ENCODE measurements at regions not wholly inside any gene's neighbourhood (a gene's known extent, or its start where the extent isn't known, plus 50 kb on each side); places are given as distances from the start of the nearest gene placed in this dataset.

DNA sequence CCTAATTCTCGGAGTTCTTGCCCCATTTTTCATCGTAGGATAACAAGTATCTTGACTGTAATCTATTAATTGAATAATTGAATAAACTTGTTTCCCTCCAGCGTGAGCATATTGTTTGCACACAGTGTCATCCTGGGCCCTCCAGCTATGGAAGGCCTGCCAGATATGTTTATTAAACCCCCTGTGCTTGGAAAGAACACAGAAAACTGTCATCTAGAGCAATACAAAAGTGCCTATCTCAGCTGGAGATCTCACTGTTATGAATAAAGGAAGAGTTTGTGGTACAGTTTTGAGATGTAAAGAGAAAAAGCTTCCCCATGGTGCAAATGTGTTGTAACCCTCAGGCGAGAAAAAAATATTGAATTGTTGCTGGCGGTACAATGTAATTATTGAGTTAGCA lies 405.9 kb downstream of the SOX2 start:
- H3K56ac ChIP-seq (ENCODE audit: extremely low read depth, insufficient read depth, low read length) = no peak overlapping the region
- no peak overlapping the region for H2BK20ac ChIP-seq (ENCODE audit: low read depth, low read length)
- H2BK120ac ChIP-seq (ENCODE audit: low read depth, low read length) = no peak overlapping the region
- no peak overlapping the region for H2BK5ac ChIP-seq (ENCODE audit: low read depth, low read length, poor library complexity, severe bottlenecking)
- no peak overlapping the region for H4K8ac ChIP-seq (ENCODE audit: low read depth in 2 of 2, low read length in 2 of 2)
- H3K27me3 ChIP-seq (ENCODE audit: control insufficient read depth, insufficient read depth, low read length) = no peaks in the 10 kb centered on the region
- no peak overlapping the region for H3K4me2 ChIP-seq (ENCODE audit: low read depth, low read length)
- intact Hi-C loops (cut with micrococcal nuclease) = no loop called here
- H2AK9ac ChIP-seq (replicated peaks; ENCODE audit: low read depth, low read length, poor library complexity) = no peak overlapping the region
- H3K4me3 ChIP-seq (ENCODE audit: insufficient read depth, low read depth, low read length) = no peak overlapping the region
- H3K9ac ChIP-seq (ENCODE audit: low read depth, low read length) = no peak overlapping the region
- H4K20me1 ChIP-seq (ENCODE audit: insufficient read depth, low read length) = no peaks in the 10 kb centered on the region
- no peak overlapping the region for H3K14ac ChIP-seq (replicated peaks; ENCODE audit: low read depth, low read length)
- H4K5ac ChIP-seq (ENCODE audit: low read depth, low read length) = no peak overlapping the region
- no peak overlapping the region for H2BK15ac ChIP-seq (ENCODE audit: low read depth, low read length)
- no peak overlapping the region for H3K18ac ChIP-seq (ENCODE audit: low read depth, low read length)
- no peak overlapping the region for H2AFZ ChIP-seq (replicated peaks; ENCODE audit: low read length, poor library complexity)
- no TSS peak for BruUV-seq (replicated peaks)
- no peak overlapping the region for H4K91ac ChIP-seq (ENCODE audit: insufficient read depth, low read depth, low read length)
- ChIA-PET POLR2A (ENCODE audit: unreplicated experiment) (no interaction called here), CTCF (no interaction called here)
- H3K4ac ChIP-seq (ENCODE audit: low read depth, low read length) = no peak overlapping the region
- in situ Hi-C loops (cut with MboI; ENCODE audit: low sequenced_read_pairs) = no loop called here
- H3K27ac ChIP-seq (ENCODE audit: insufficient read depth, low read length) = no peak overlapping the region
- no peak overlapping the region for H2AK5ac ChIP-seq (ENCODE audit: low read depth, low read length)
- no peak for ATAC-seq (ENCODE audit: low read depth)
- no peaks in the 10 kb centered on the region for H3K79me1 ChIP-seq (ENCODE audit: low read depth in 1 of 2, low read length in 2 of 2)
- H3K23ac ChIP-seq (ENCODE audit: low read depth, low read length) = no peak overlapping the region
- TF ChIP-seq, protein P1, sequence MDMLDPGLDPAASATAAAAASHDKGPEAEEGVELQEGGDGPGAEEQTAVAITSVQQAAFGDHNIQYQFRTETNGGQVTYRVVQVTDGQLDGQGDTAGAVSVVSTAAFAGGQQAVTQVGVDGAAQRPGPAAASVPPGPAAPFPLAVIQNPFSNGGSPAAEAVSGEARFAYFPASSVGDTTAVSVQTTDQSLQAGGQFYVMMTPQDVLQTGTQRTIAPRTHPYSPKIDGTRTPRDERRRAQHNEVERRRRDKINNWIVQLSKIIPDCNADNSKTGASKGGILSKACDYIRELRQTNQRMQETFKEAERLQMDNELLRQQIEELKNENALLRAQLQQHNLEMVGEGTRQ (IDR thresholded peaks at IDR 0.05; ENCODE audit: low read depth, low read length) = no peak
- TF ChIP-seq, protein P2, sequence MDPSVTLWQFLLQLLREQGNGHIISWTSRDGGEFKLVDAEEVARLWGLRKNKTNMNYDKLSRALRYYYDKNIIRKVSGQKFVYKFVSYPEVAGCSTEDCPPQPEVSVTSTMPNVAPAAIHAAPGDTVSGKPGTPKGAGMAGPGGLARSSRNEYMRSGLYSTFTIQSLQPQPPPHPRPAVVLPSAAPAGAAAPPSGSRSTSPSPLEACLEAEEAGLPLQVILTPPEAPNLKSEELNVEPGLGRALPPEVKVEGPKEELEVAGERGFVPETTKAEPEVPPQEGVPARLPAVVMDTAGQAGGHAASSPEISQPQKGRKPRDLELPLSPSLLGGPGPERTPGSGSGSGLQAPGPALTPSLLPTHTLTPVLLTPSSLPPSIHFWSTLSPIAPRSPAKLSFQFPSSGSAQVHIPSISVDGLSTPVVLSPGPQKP (IDR thresholded peaks at IDR 0.05; ENCODE audit: borderline replicate concordance, low read depth, low read length) = no peak
- TF ChIP-seq NFE2L2 (IDR thresholded peaks at IDR 0.05; ENCODE audit: low read depth, low read length) (no peak), SMC3 (IDR thresholded peaks at IDR 0.05; ENCODE audit: low read depth, low read length) (no peak), MAFK (IDR thresholded peaks at IDR 0.05; ENCODE audit: low read depth, low read length) (no peak), POLR2A (IDR thresholded peaks at IDR 0.05; ENCODE audit: low read depth, low read length) (no peak), MXI1 (IDR thresholded peaks at IDR 0.05; ENCODE audit: borderline replicate concordance, low read depth, low read length) (no peak), RAD21 (IDR thresholded peaks at IDR 0.05; ENCODE audit: low read length) (no peak), RFX5 (IDR thresholded peaks at IDR 0.05; ENCODE audit: low read depth, low read length) (no peak), MAZ (IDR thresholded peaks at IDR 0.05; ENCODE audit: borderline replicate concordance, low read depth, low read length) (no peak), RCOR1 (IDR thresholded peaks at IDR 0.05; ENCODE audit: insufficient replicate concordance, low read length) (no peak), FOS (IDR thresholded peaks at IDR 0.05; ENCODE audit: low read depth, low read length) (no peak), CEBPB (IDR thresholded peaks at IDR 0.05; ENCODE audit: low read depth, low read length) (no peak), CHD1 (IDR thresholded peaks at IDR 0.05; ENCODE audit: low read depth, low read length) (no peak)
- TF ChIP-seq, protein P3, sequence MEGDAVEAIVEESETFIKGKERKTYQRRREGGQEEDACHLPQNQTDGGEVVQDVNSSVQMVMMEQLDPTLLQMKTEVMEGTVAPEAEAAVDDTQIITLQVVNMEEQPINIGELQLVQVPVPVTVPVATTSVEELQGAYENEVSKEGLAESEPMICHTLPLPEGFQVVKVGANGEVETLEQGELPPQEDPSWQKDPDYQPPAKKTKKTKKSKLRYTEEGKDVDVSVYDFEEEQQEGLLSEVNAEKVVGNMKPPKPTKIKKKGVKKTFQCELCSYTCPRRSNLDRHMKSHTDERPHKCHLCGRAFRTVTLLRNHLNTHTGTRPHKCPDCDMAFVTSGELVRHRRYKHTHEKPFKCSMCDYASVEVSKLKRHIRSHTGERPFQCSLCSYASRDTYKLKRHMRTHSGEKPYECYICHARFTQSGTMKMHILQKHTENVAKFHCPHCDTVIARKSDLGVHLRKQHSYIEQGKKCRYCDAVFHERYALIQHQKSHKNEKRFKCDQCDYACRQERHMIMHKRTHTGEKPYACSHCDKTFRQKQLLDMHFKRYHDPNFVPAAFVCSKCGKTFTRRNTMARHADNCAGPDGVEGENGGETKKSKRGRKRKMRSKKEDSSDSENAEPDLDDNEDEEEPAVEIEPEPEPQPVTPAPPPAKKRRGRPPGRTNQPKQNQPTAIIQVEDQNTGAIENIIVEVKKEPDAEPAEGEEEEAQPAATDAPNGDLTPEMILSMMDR (conservative IDR thresholded peaks at IDR 0.05; ENCODE audit: low read depth, low read length) = no peak
- no CpG with 5 or more reads among the region's 5 CpGs for WGBS, 2 experiments (ENCODE audit: extremely low coverage in 2 of 2, insufficient read length in 1 of 2)
- H3K9me3 ChIP-seq (ENCODE audit: control insufficient read depth, insufficient read depth, low read length) = peaks cover 10% of the 10 kb centered on the region
- H3K36me3 ChIP-seq (ENCODE audit: control insufficient read depth, insufficient read depth, low read length) = no peaks in the 10 kb centered on the region
- H3K9me1 ChIP-seq (ENCODE audit: insufficient read depth, low read length) = no peaks in the 10 kb centered on the region
- no peak for DNase-seq
- dilution Hi-C loops (cut with HindIII; ENCODE audit: low sequenced_read_pairs, unreplicated experiment) = no loop called here
- no peaks in the 10 kb centered on the region for H3K4me1 ChIP-seq (ENCODE audit: control insufficient read depth, insufficient read depth, low read length)
